K562 (cell line): ENCODE measurements at regions not wholly inside any gene's neighbourhood (a gene's known extent, or its start where the extent isn't known, plus 50 kb on each side); places are given as distances from the start of the nearest gene placed in this dataset.

ENCODE experiments used
- ATAC-seq: fragments of 200-7000 bp; cut with Tn5 transposase; 3 replicates; pipeline ENCODE4 v1.9.1; 2020; ENCODE audit warnings: moderate library complexity
- BruUV-seq: library from RNA; stranded (reverse); fragments of 400-500 nt; replicated peaks from 2 replicates; lab custom pipeline; 2021; lab: Mats Ljungman, UMichigan
- CTCF ChIA-PET: fragments of 300-600 bp; formaldehyde crosslinking; extraction: SDS; loops from one replicate; lab custom pipeline; 2021; ENCODE audit warnings: low intra/inter-chr PET ratio; lab: Yijun Ruan, JAX
- POLR2A ChIA-PET: fragments of 300-600, 350-650 bp; sonication (Branson Sonifier 250); formaldehyde crosslinking; extraction: SDS; loops from one replicate; lab custom pipeline; 2021; ENCODE audit warnings: antibody characterized with exemption, inconsistent platforms; lab: Yijun Ruan, JAX
- DNase-seq, 4 experiments: peaks; one replicate each; pipeline versions ENCODE4 v3.0.0 to v3.0.0-alpha.2; 2011 to 2018; ENCODE audit warnings: low spot score in 3 of 4, mixed read lengths in 3 of 4; ENCODE audit errors: extremely low read depth in 1 of 4
- FAIRE-seq: peaks from 2 replicates; lab custom pipeline; 2011; peaks lifted over from hg19 to GRCh38; lab: Jason Lieb, UNC
- H2AFZ ChIP-seq: 2 replicates; pipeline ENCODE4 v1.6.0; 2011; ENCODE audit warnings: low read depth, low read length, control low read depth, inconsistent platforms
- H3K27ac ChIP-seq: fragments of 200-600 bp; 3 replicates; pipeline ENCODE4 v1.8.0; 2011; ENCODE audit warnings: low read depth, mild to moderate bottlenecking, control low read depth, inconsistent platforms, low read length, moderate library complexity, mixed read lengths; ENCODE audit errors: extremely low read depth
- H3K27me3 ChIP-seq, 2 experiments: fragments of 300-600 bp in 1 of 2; 2 replicates in 1 of 2; 3 replicates in 1 of 2; pipeline versions ENCODE4 v1.6.0 to v1.8.0; 2011; ENCODE audit warnings: inconsistent platforms in 2 of 2, low read length in 2 of 2, mild to moderate bottlenecking in 1 of 2, mixed read lengths in 1 of 2, moderate library complexity in 1 of 2; ENCODE audit not compliant: control insufficient read depth in 2 of 2, insufficient read depth in 2 of 2
- H3K36me3 ChIP-seq: fragments of 300-600 bp; 3 replicates; pipeline ENCODE4 v1.8.0; 2011; ENCODE audit warnings: mild to moderate bottlenecking, low read length, inconsistent platforms; ENCODE audit not compliant: control insufficient read depth, insufficient read depth
- H3K4me1 ChIP-seq, 2 experiments: fragments of 200-600 bp in 1 of 2; replicated peaks in 1 of 2; 2 replicates in 1 of 2; 3 replicates in 1 of 2; pipeline versions ENCODE4 v1.5.1 to v1.8.0; 2011; ENCODE audit warnings: inconsistent platforms in 2 of 2, low read length in 2 of 2, mild to moderate bottlenecking in 1 of 2, mixed read lengths in 1 of 2, moderate library complexity in 1 of 2; ENCODE audit not compliant: control insufficient read depth in 2 of 2, insufficient read depth in 2 of 2
- H3K4me2 ChIP-seq: 2 replicates; pipeline ENCODE4 v1.6.1; 2011; ENCODE audit warnings: low read length, control low read depth, inconsistent platforms, mixed read lengths; ENCODE audit not compliant: insufficient read depth
- H3K4me3 ChIP-seq: fragments of 200-600 bp; sonication (generic), shearing (Covaris generic); 2 replicates; pipeline ENCODE4 v1.5.1; 2016; ENCODE audit warnings: control low read depth, inconsistent platforms
- H3K79me2 ChIP-seq: fragments of 200-600 bp; 3 replicates; pipeline ENCODE4 v1.8.0; 2011; ENCODE audit warnings: low read length, inconsistent platforms; ENCODE audit not compliant: control insufficient read depth, insufficient read depth
- H3K9ac ChIP-seq, 2 experiments: 2 replicates each; pipeline versions ENCODE4 v1.6.0 to v1.6.1; 2011; ENCODE audit warnings: low read depth in 2 of 2, low read length in 2 of 2, control low read depth in 1 of 2, inconsistent platforms in 1 of 2, mild to moderate bottlenecking in 1 of 2, mixed read lengths in 1 of 2; ENCODE audit not compliant: insufficient read depth in 1 of 2
- H3K9me1 ChIP-seq: one replicate; pipeline ENCODE4 v1.6.0; 2011; ENCODE audit warnings: inconsistent platforms, mild to moderate bottlenecking, low read length, moderate library complexity; ENCODE audit not compliant: control insufficient read depth, insufficient read depth
- H3K9me3 ChIP-seq: replicated peaks from 2 replicates; pipeline ENCODE4 v1.5.1; 2011; ENCODE audit warnings: low read depth, low read length, inconsistent platforms; ENCODE audit not compliant: control insufficient read depth, insufficient read depth
- H4K20me1 ChIP-seq: replicated peaks from 2 replicates; pipeline ENCODE4 v1.6.1; 2011; ENCODE audit warnings: low read length, inconsistent platforms, mixed read lengths; ENCODE audit not compliant: control insufficient read depth, insufficient read depth
- CEBPZ ChIP-seq: fragments of 150-350 bp; IDR thresholded peaks from 2 replicates; pipeline ENCODE4 v1.6.1; 2014; ENCODE audit warnings: low read depth, mild to moderate bottlenecking, low read length, borderline replicate concordance
- E2F5 ChIP-seq: sonication (generic); formaldehyde crosslinking; IDR thresholded peaks from 2 replicates; pipeline ENCODE4 v1.8.0; 2022; ENCODE audit warnings: mild to moderate bottlenecking, missing genetic modification reagents
- ETS1 ChIP-seq: conservative IDR thresholded peaks from 2 replicates; pipeline ENCODE4 v1.6.1; 2011; ENCODE audit warnings: low read depth, mild to moderate bottlenecking, low read length; ENCODE audit not compliant: control insufficient read depth
- FIP1L1 ChIP-seq: fragments of 200-400 bp; formaldehyde crosslinking; IDR thresholded peaks from 2 replicates; pipeline ENCODE4 v1.6.1; 2018; ENCODE audit warnings: mild to moderate bottlenecking, low read depth, low read length; ENCODE audit not compliant: poor library complexity, severe bottlenecking
- FOXJ2 ChIP-seq: fragments of 200-800 bp; sonication (Bioruptor generic); IDR thresholded peaks from 2 replicates; pipeline ENCODE4 v1.6.1; 2016; ENCODE audit warnings: missing genetic modification characterization, missing compliant biosample characterization
- HCFC1 ChIP-seq: IDR thresholded peaks from 2 replicates; pipeline ENCODE4 v1.6.1; 2012; ENCODE audit warnings: low read depth, low read length, improper control_type of control experiment
- HMGN3 ChIP-seq: IDR thresholded peaks from 2 replicates; pipeline ENCODE4 v1.6.1; 2011; ENCODE audit warnings: borderline replicate concordance, low read depth, mild to moderate bottlenecking, mixed read lengths, low read length; ENCODE audit not compliant: insufficient read length; ENCODE audit errors: extremely low read depth
- LCOR ChIP-seq: sonication (generic); formaldehyde crosslinking; IDR thresholded peaks from 2 replicates; pipeline ENCODE4 v1.8.0; 2022; ENCODE audit warnings: mild to moderate bottlenecking, missing genetic modification reagents
- MLLT1 ChIP-seq, 2 experiments: fragments of 450-650 bp; IDR thresholded peaks; 2 replicates each; pipeline ENCODE4 v1.6.1; 2016
- MYBL2 ChIP-seq, 2 experiments: fragments of 450-650 bp in 1 of 2; sonication (generic) in 1 of 2; formaldehyde crosslinking in 1 of 2; IDR thresholded peaks; 2 replicates each; pipeline versions ENCODE4 v1.6.1 to v1.8.1; 2017 to 2022; ENCODE audit warnings: borderline replicate concordance in 1 of 2, inconsistent platforms in 1 of 2, low read depth in 1 of 2, mild to moderate bottlenecking in 1 of 2, missing genetic modification reagents in 1 of 2, moderate library complexity in 1 of 2
- NFIC ChIP-seq: fragments of 450-650 bp; IDR thresholded peaks from 2 replicates; pipeline ENCODE4 v1.6.1; 2017; ENCODE audit warnings: mild to moderate bottlenecking, inconsistent platforms
- NFRKB ChIP-seq: fragments of 450-650 bp; IDR thresholded peaks from 2 replicates; pipeline ENCODE4 v1.6.1; 2016; ENCODE audit warnings: low read depth
- RAD21 ChIP-seq, 2 experiments: fragments of 250-450 bp in 1 of 2; fragments of 450-650 bp in 1 of 2; sonication (Bioruptor Pico) in 1 of 2; formaldehyde crosslinking in 1 of 2; IDR thresholded peaks in 1 of 2; conservative IDR thresholded peaks in 1 of 2; 2 replicates each; pipeline versions ENCODE4 v1.4.0 to v1.8.0; 2020 to 2022; ENCODE audit warnings: mild to moderate bottlenecking in 2 of 2, moderate library complexity in 1 of 2
- SP1 ChIP-seq: sonication (generic); formaldehyde crosslinking; IDR thresholded peaks from 2 replicates; pipeline ENCODE4 v1.8.1; 2022; ENCODE audit warnings: mild to moderate bottlenecking, missing genetic modification reagents
- ZKSCAN1 ChIP-seq: fragments of 150-350 bp; IDR thresholded peaks from 2 replicates; pipeline ENCODE4 v1.6.1; 2016; ENCODE audit warnings: low read depth, low read length
- ZNF274 ChIP-seq: IDR thresholded peaks from 2 replicates; pipeline ENCODE4 v1.6.1; 2011; ENCODE audit warnings: low read depth, mild to moderate bottlenecking, low read length, moderate library complexity, borderline replicate concordance
- WGBS: fragments of 100-300 bp; shearing (Covaris generic); methylation state at CpG from one replicate; pipeline ENCODE4 v1.1.6; 2016; ENCODE audit warnings: low coverage, mixed read lengths; ENCODE audit not compliant: insufficient coverage; ENCODE audit errors: missing lambda C conversion rate; 5-methylcytosine and 5-hydroxymethylcytosine counted together
- in situ Hi-C: fragments of 300-500 bp; cut with MboI; formaldehyde crosslinking; loops from 4 replicates; pipeline ENCODE4 v1.15.0; 2018; ENCODE audit warnings: inconsistent platforms, mixed read lengths
- intact Hi-C: fragments of 100-400 bp; cut with micrococcal nuclease; formaldehyde crosslinking; loops from 2 replicates; pipeline ENCODE4 v1.14.2; 2022

- TF ChIP-seq FIP1L1 (no peak), LCOR (no peak), CEBPZ (no peak), SP1 (CRISPR knock-in tag) (no peak), HMGN3 (no peak), MYBL2 (IDR thresholded peaks at IDR 0.05; ENCODE audit: low read depth) (no peak), MYBL2 (CRISPR knock-in tag; IDR thresholded peaks at IDR 0.05; ENCODE audit: borderline replicate concordance) (no peak), ETS1 (no peak), ZKSCAN1 (no peak), MLLT1 (IDR thresholded peaks at IDR 0.05) (no peak), FOXJ2 (tag) (no peak), RAD21 (CRISPR knock-in tag; conservative IDR thresholded peaks at IDR 0.05 in 1 of 2, IDR thresholded peaks at IDR 0.05 in 1 of 2) (no peak), NFRKB (no peak), E2F5 (CRISPR knock-in tag) (no peak), HCFC1 (no peak), NFIC (no peak), ZNF274 (no peak)
- ChIA-PET CTCF (no interaction called here), POLR2A (no interaction called here)
- Histone ChIP-seq H3K4me3 (no peak overlapping the region), H3K4me1 (no peaks in the 10 kb centered on the region), H3K9ac (no peak overlapping the region), H3K9me1 (no peaks in the 10 kb centered on the region), H4K20me1 (no peaks in the 10 kb centered on the region), H3K4me2 (no peak overlapping the region), H3K27me3 (no peaks in the 10 kb centered on the region), H3K27ac (no peak overlapping the region), H3K9me3 (peaks cover 2% of the 10 kb centered on the region; the same call in 1 of the 2 replicates), H3K79me2 (no peaks in the 10 kb centered on the region), H2AFZ (no peak overlapping the region), H3K36me3 (no peaks in the 10 kb centered on the region)
- no peak for ATAC-seq
- FAIRE-seq = no peak
- intact Hi-C loops (no loop called here), in situ Hi-C loops (no loop called here)
- DNase-seq = no peak
- under 1% methylated on average over 14 of the region's 14 CpGs for WGBS
- BruUV-seq = no TSS peak
Observed at GRCh38 chr5:4576908-4577307, 563.2 kb upstream of the ADAMTS16 start.
